SK-N-SH (cell line): ENCODE measurements at regions not wholly inside any gene's neighbourhood (a gene's known extent, or its start where the extent isn't known, plus 50 kb on each side); places are given as distances from the start of the nearest gene placed in this dataset.

ENCODE experiments used
- CTCF ChIA-PET: fragments of 300-600, 350-600 bp; formaldehyde crosslinking; extraction: SDS; loops from one replicate; lab custom pipeline; 2021; lab: Yijun Ruan, JAX
- POLR2A ChIA-PET: fragments of 350-600 bp; sonication (Branson Sonifier 250); formaldehyde crosslinking; extraction: SDS; loops from one replicate; lab custom pipeline; 2020; ENCODE audit warnings: antibody characterized with exemption, inconsistent platforms; lab: Yijun Ruan, JAX
- DNase-seq: peaks from one replicate; pipeline ENCODE4 v3.0.0; 2012
- H2AFZ ChIP-seq: fragments of 200-600 bp; sonication (generic); 2 replicates; pipeline ENCODE4 v1.8.1; 2016; ENCODE audit warnings: antibody characterized with exemption, mild to moderate bottlenecking, low read depth
- H3F3A ChIP-seq: fragments of 200-600 bp; sonication (generic); replicated peaks from 2 replicates; pipeline ENCODE3; 2016; ENCODE audit warnings: antibody characterized with exemption, mild to moderate bottlenecking; ENCODE audit not compliant: insufficient read depth
- H3K27ac ChIP-seq, 2 experiments: fragments of 200-500 bp in 1 of 2; fragments of 200-600 bp in 1 of 2; sonication (Bioruptor generic) in 1 of 2; sonication (generic), shearing (Covaris generic) in 1 of 2; 2 replicates each; pipeline versions ENCODE4 v1.5.1 to v1.6.1; 2014 to 2016; ENCODE audit warnings: low read depth in 2 of 2, inconsistent platforms in 1 of 2, low read length in 1 of 2, mild to moderate bottlenecking in 1 of 2, mixed read lengths in 1 of 2
- H3K27me3 ChIP-seq: fragments of 200-600 bp; sonication (generic), shearing (Covaris generic); 2 replicates; pipeline ENCODE4 v1.6.1; 2016; ENCODE audit warnings: mixed run types; ENCODE audit not compliant: insufficient read depth
- H3K36me3 ChIP-seq, 2 experiments: fragments of 200-500 bp in 1 of 2; fragments of 200-600 bp in 1 of 2; sonication (Bioruptor generic) in 1 of 2; sonication (generic) in 1 of 2; replicated peaks in 1 of 2; 2 replicates each; pipeline versions ENCODE3 to v1.5.1; 2014 to 2016; ENCODE audit warnings: low read length in 1 of 2, mild to moderate bottlenecking in 1 of 2; ENCODE audit not compliant: insufficient read depth in 2 of 2, control insufficient read depth in 1 of 2
- H3K4me1 ChIP-seq, 2 experiments: fragments of 200-500 bp in 1 of 2; fragments of 200-600 bp in 1 of 2; sonication (Bioruptor generic) in 1 of 2; sonication (generic), shearing (Covaris generic) in 1 of 2; 2 replicates each; pipeline versions ENCODE4 v1.5.1 to v1.6.1; 2014 to 2016; ENCODE audit warnings: low read depth in 1 of 2, low read length in 1 of 2, mixed run types in 1 of 2; ENCODE audit not compliant: insufficient read depth in 2 of 2, control insufficient read depth in 1 of 2
- H3K4me2 ChIP-seq: fragments of 200-600 bp; sonication (generic), shearing (Covaris generic); 2 replicates; pipeline ENCODE4 v1.6.1; 2017; ENCODE audit warnings: mixed run types
- H3K4me3 ChIP-seq, 2 experiments: fragments of 200-500 bp in 1 of 2; fragments of 200-600 bp in 1 of 2; sonication (Bioruptor generic) in 1 of 2; sonication (generic), shearing (Covaris generic) in 1 of 2; 2 replicates each; pipeline versions ENCODE4 v1.5.1 to v1.8.1; 2014 to 2016; ENCODE audit warnings: low read depth in 2 of 2, inconsistent platforms in 1 of 2, low read length in 1 of 2, mild to moderate bottlenecking in 1 of 2, mixed read lengths in 1 of 2, moderate library complexity in 1 of 2
- H3K79me2 ChIP-seq: fragments of 200-600 bp; sonication (generic); 2 replicates; pipeline ENCODE4 v1.8.1; 2017; ENCODE audit warnings: mild to moderate bottlenecking; ENCODE audit not compliant: insufficient read depth
- H3K9ac ChIP-seq: fragments of 200-600 bp; sonication (generic); 2 replicates; pipeline ENCODE4 v1.6.1; 2017; ENCODE audit warnings: mixed run types
- H3K9me2 ChIP-seq: fragments of 200-600 bp; sonication (generic); 2 replicates; pipeline ENCODE4 v1.6.1; 2017; ENCODE audit warnings: mixed run types
- H3K9me3 ChIP-seq: fragments of 200-600 bp; sonication (generic); 2 replicates; pipeline ENCODE4 v1.6.1; 2017; ENCODE audit warnings: mixed run types, mild to moderate bottlenecking, moderate library complexity
- H4K20me1 ChIP-seq: fragments of 200-600 bp; sonication (generic); 2 replicates; pipeline ENCODE4 v1.6.1; 2017; ENCODE audit warnings: mild to moderate bottlenecking, mixed run types; ENCODE audit not compliant: insufficient read depth
- CTCF ChIP-seq: fragments of 200-600 bp; sonication (generic); IDR thresholded peaks from 2 replicates; pipeline ENCODE4 v1.6.1; 2017; ENCODE audit warnings: antibody characterized with exemption, mild to moderate bottlenecking, moderate library complexity
- ELF1 ChIP-seq: IDR thresholded peaks from 2 replicates; pipeline ENCODE4 v1.4.0; 2012
- EZH2phosphoT487 ChIP-seq: fragments of 200-600 bp; sonication (generic); IDR thresholded peaks from 2 replicates; pipeline ENCODE4 v1.6.1; 2017; ENCODE audit warnings: low read depth, mixed run types, mild to moderate bottlenecking, antibody characterized with exemption, moderate library complexity, borderline replicate concordance
- FOSL2 ChIP-seq: IDR thresholded peaks from 2 replicates; pipeline ENCODE4 v1.4.0; 2012; ENCODE audit warnings: low read depth, mild to moderate bottlenecking, moderate library complexity, borderline replicate concordance
- FOXJ3 ChIP-seq: sonication (generic); formaldehyde crosslinking; IDR thresholded peaks from 2 replicates; pipeline ENCODE4 v1.5.1; 2020; ENCODE audit warnings: mild to moderate bottlenecking, missing genetic modification reagents
- FOXM1 ChIP-seq: IDR thresholded peaks from 2 replicates; pipeline ENCODE4 v1.4.0; 2012; ENCODE audit warnings: low read depth, mild to moderate bottlenecking
- GABPA ChIP-seq: IDR thresholded peaks from 2 replicates; pipeline ENCODE4 v1.4.0; 2012; ENCODE audit warnings: low read depth, mild to moderate bottlenecking
- GATA2 ChIP-seq: sonication (generic); formaldehyde crosslinking; IDR thresholded peaks from 2 replicates; pipeline ENCODE4 v1.5.0; 2020; ENCODE audit warnings: mild to moderate bottlenecking, missing genetic modification reagents
- JUND ChIP-seq: IDR thresholded peaks from 2 replicates; pipeline ENCODE4 v1.4.0; 2012
- MEF2A ChIP-seq: IDR thresholded peaks from 2 replicates; pipeline ENCODE4 v1.4.0; 2012; ENCODE audit warnings: low read depth, borderline replicate concordance
- NFIC ChIP-seq: IDR thresholded peaks from 2 replicates; pipeline ENCODE4 v1.4.0; 2012; ENCODE audit warnings: borderline replicate concordance
- NRF1 ChIP-seq: IDR thresholded peaks from 2 replicates; pipeline ENCODE4 v1.6.1; 2012; ENCODE audit warnings: low read depth, mild to moderate bottlenecking, low read length
- POLR2AphosphoS5 ChIP-seq: IDR thresholded peaks from 2 replicates; pipeline ENCODE4 v1.6.1; 2012; ENCODE audit warnings: low read depth, low read length
- RCOR1 ChIP-seq: fragments of 150-350 bp; IDR thresholded peaks from 2 replicates; pipeline ENCODE4 v1.6.1; 2017; ENCODE audit warnings: antibody characterized with exemption, low read length
- RXRA ChIP-seq: IDR thresholded peaks from 2 replicates; pipeline ENCODE4 v1.4.0; 2012; ENCODE audit warnings: low read depth, mild to moderate bottlenecking, borderline replicate concordance
- SIN3A ChIP-seq: IDR thresholded peaks from 2 replicates; pipeline ENCODE4 v1.6.1; 2012; ENCODE audit warnings: low read depth, mild to moderate bottlenecking, low read length, moderate library complexity, borderline replicate concordance
- SMC3 ChIP-seq: IDR thresholded peaks from 2 replicates; pipeline ENCODE4 v1.6.1; 2012; ENCODE audit warnings: low read depth, low read length, improper control_type of control experiment
- TAF1 ChIP-seq: IDR thresholded peaks from 2 replicates; pipeline ENCODE4 v1.6.1; 2012; ENCODE audit warnings: low read depth, mild to moderate bottlenecking, low read length, moderate library complexity, borderline replicate concordance
- TEAD4 ChIP-seq: IDR thresholded peaks from 2 replicates; pipeline ENCODE4 v1.4.0; 2012; ENCODE audit warnings: mild to moderate bottlenecking, borderline replicate concordance; ENCODE audit not compliant: insufficient read depth
- WGBS: methylation state at CpG from one replicate; pipeline ENCODE4 v1.1.6; 2017; ENCODE audit warnings: low lambda C conversion rate; 5-methylcytosine and 5-hydroxymethylcytosine counted together
- TF ChIP-seq, protein P1 (sequence below): IDR thresholded peaks from 2 replicates; pipeline ENCODE4 v1.4.0; 2012; ENCODE audit warnings: low read depth, borderline replicate concordance
- TF ChIP-seq, protein P2 (sequence below): IDR thresholded peaks from 2 replicates; pipeline ENCODE4; 2012
- TF ChIP-seq, protein P3 (sequence below): IDR thresholded peaks from 2 replicates; pipeline ENCODE4 v1.4.0; 2012; ENCODE audit warnings: low read depth, borderline replicate concordance

- H3K79me2 ChIP-seq, result no peaks in the 10 kb centered on the region
- H4K20me1 ChIP-seq, result no peaks in the 10 kb centered on the region
- H3K36me3 ChIP-seq, result no peaks in the 10 kb centered on the region
- TF ChIP-seq, protein P1, sequence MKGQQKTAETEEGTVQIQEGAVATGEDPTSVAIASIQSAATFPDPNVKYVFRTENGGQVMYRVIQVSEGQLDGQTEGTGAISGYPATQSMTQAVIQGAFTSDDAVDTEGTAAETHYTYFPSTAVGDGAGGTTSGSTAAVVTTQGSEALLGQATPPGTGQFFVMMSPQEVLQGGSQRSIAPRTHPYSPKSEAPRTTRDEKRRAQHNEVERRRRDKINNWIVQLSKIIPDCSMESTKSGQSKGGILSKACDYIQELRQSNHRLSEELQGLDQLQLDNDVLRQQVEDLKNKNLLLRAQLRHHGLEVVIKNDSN, result no peak
- TF ChIP-seq, protein P2, sequence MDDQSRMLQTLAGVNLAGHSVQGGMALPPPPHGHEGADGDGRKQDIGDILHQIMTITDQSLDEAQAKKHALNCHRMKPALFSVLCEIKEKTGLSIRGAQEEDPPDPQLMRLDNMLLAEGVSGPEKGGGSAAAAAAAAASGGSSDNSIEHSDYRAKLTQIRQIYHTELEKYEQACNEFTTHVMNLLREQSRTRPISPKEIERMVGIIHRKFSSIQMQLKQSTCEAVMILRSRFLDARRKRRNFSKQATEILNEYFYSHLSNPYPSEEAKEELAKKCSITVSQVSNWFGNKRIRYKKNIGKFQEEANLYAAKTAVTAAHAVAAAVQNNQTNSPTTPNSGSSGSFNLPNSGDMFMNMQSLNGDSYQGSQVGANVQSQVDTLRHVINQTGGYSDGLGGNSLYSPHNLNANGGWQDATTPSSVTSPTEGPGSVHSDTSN, result no peak
- no peak for TF ChIP-seq SIN3A
- no peak for TF ChIP-seq MEF2A
- no peak for TF ChIP-seq RXRA
- TF ChIP-seq FOXM1, result no peak
- TF ChIP-seq TAF1, result no peak
- TF ChIP-seq NRF1, result no peak
- TF ChIP-seq POLR2AphosphoS5, result no peak
- no peak for TF ChIP-seq SMC3
- TF ChIP-seq FOSL2, result no peak
- no peak for TF ChIP-seq JUND
- TF ChIP-seq, all 33 proteins: peak for 0
- no peak overlapping the region for H3K4me2 ChIP-seq
- no peak overlapping the region for H3K9ac ChIP-seq
- 44% methylated on average over 3 of the region's 3 CpGs for WGBS
- H3K27ac ChIP-seq, result no peak overlapping the region
- no peaks in the 10 kb centered on the region for H3K4me1 ChIP-seq
- ChIA-PET CTCF (interaction anchor here (1.2 kb wide), 1 partner anchor 260 kb away, joined by 3 read pairs; no protein-coding TSS in a partner anchor), POLR2A (no interaction called here)
- H3K9me3 ChIP-seq, result no peaks in the 10 kb centered on the region
- no peak overlapping the region for H2AFZ ChIP-seq
- no peaks in the 10 kb centered on the region; the same call in 1 of the 2 replicates for H3K27me3 ChIP-seq
- DNase-seq, result no peak
- no peaks in the 10 kb centered on the region for H3K9me2 ChIP-seq
- no peaks in the 10 kb centered on the region for H3F3A ChIP-seq
- no peak overlapping the region for H3K4me3 ChIP-seq
Observed at GRCh38 chr1:63101336-63101735, 221.0 kb upstream of the FOXD3 start.

- Histone ChIP-seq H3K36me3 (no peaks in the 10 kb centered on the region), H3K9ac (no peak overlapping the region), H3K4me1 (no peaks in the 10 kb centered on the region; a peak in 1 of 4 replicates), H3K9me2 (no peaks in the 10 kb centered on the region), H3K4me3 (no peak overlapping the region), H3K79me2 (no peaks in the 10 kb centered on the region), H3K27me3 (no peaks in the 10 kb centered on the region; the same call in 1 of the 2 replicates), H3F3A (no peaks in the 10 kb centered on the region), H3K27ac (no peak overlapping the region), H3K9me3 (no peaks in the 10 kb centered on the region), H2AFZ (no peak overlapping the region), H4K20me1 (no peaks in the 10 kb centered on the region), H3K4me2 (no peak overlapping the region)
- DNase-seq, result no peak
- WGBS, result 0% methylated on average over 1 of the region's 1 CpG
- CTCF ChIA-PET, result no interaction called here
- POLR2A ChIA-PET, result no interaction called here
- TF ChIP-seq NRF1 (no peak), GATA2 (CRISPR knock-in tag) (no peak), SMC3 (no peak), JUND (no peak), RCOR1 (no peak), RXRA (no peak), NFIC (no peak), POLR2AphosphoS5 (no peak), TEAD4 (no peak), ELF1 (no peak), FOXM1 (no peak), GABPA (no peak), EZH2phosphoT487 (no peak), CTCF (no peak), FOXJ3 (CRISPR knock-in tag) (no peak)
- TF ChIP-seq, protein P3, sequence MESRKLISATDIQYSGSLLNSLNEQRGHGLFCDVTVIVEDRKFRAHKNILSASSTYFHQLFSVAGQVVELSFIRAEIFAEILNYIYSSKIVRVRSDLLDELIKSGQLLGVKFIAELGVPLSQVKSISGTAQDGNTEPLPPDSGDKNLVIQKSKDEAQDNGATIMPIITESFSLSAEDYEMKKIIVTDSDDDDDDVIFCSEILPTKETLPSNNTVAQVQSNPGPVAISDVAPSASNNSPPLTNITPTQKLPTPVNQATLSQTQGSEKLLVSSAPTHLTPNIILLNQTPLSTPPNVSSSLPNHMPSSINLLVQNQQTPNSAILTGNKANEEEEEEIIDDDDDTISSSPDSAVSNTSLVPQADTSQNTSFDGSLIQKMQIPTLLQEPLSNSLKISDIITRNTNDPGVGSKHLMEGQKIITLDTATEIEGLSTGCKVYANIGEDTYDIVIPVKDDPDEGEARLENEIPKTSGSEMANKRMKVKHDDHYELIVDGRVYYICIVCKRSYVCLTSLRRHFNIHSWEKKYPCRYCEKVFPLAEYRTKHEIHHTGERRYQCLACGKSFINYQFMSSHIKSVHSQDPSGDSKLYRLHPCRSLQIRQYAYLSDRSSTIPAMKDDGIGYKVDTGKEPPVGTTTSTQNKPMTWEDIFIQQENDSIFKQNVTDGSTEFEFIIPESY, result no peak
- TF ChIP-seq, protein P2, result no peak
Observed at GRCh38 chr1:63103682-63104081, 218.7 kb upstream of the FOXD3 start.
